ENCODE measurements at regions not wholly inside any gene's neighbourhood (a gene's known extent, or its start where the extent isn't known, plus 50 kb on each side); places are given as distances from the start of the nearest gene placed in this dataset.

DNA sequence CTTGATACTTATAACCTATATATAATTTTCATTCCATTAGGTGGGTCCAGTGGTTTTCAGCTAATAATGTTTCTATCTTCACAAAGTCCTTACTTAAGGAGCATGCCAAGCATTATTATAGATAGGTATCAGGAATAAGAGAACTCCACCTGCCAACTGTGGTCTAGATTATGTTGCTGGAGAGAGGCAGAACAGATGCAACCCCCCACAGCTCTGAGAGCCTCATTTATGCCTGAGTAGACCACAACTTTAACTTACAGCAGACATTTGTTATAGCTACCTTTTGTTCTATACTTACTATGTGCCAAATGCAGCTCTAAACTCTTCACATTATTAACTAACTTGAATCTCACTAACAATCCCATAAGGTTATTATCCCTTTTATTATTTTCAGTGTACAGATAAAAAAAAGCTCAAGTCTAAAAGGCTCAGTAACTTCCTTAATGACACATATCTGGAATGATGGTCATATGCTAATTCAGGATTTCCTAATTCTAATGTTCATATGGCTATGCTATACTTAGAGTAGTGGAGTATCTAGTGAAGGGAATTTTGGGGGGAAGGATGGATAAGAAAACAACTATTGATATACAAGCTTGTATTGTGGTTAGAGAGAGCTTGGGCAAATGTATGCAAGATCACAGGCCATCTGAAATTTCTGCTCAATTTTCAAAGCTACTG is 119.1 kb upstream of the RND3 start:
- ChIA-PET POLR2A (no interaction called here), CTCF (no interaction called here)
- peaks cover 24% of the 10 kb centered on the region for H3K4me1 Mint-ChIP-seq

DNA sequence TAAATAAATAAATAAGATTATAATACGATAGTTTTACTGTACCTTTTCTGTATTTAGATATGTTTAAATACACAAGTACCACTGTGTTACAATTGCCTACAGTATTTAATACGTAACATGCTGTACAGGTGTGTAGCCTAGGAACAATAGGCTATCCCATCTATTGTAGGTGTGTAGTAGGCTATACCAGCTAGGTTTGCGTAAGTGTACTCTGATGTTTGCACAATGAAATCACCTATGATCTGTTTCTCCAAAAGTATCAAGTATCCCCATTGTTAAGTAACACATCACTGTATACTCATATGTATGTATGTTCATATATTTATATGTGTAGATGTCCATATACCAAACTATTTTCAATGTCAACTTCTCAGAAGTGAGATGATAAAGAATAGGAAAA is 118.2 kb upstream of the RND3 start:
- no peak overlapping the region for H3K4me3 Mint-ChIP-seq
- H3K27ac Mint-ChIP-seq = no peak overlapping the region
- CTCF ChIA-PET = no interaction called here
- POLR2A ChIA-PET = interaction anchor here (0.6 kb wide), 1 partner anchor 382 kb away, joined by 3 read pairs; no protein-coding TSS in a partner anchor
- DNase-seq (ENCODE audit: low spot score) (no peak), ATAC-seq (no peak)
- TF ChIP-seq ZSCAN18 (CRISPR knock-in tag; IDR thresholded peaks at IDR 0.05) (no peak), CBFB (CRISPR knock-in tag; IDR thresholded peaks at IDR 0.05; ENCODE audit: low read depth) (no peak), E2F5 (CRISPR knock-in tag; IDR thresholded peaks at IDR 0.05) (no peak), OVOL2 (CRISPR knock-in tag; IDR thresholded peaks at IDR 0.05; ENCODE audit: borderline replicate concordance) (no peak), ZNF138 (CRISPR knock-in tag; conservative IDR thresholded peaks at IDR 0.05) (no peak), FOXK1 (CRISPR knock-in tag; IDR thresholded peaks at IDR 0.05) (no peak), ZNF396 (CRISPR knock-in tag; IDR thresholded peaks at IDR 0.05; ENCODE audit: borderline replicate concordance) (no peak), ZNF232 (CRISPR knock-in tag; IDR thresholded peaks at IDR 0.05) (no peak), SMAD3 (CRISPR knock-in tag; IDR thresholded peaks at IDR 0.05; ENCODE audit: borderline replicate concordance) (no peak), ZNF263 (CRISPR knock-in tag; IDR thresholded peaks at IDR 0.05; ENCODE audit: low read depth) (no peak), E2F1 (CRISPR knock-in tag; IDR thresholded peaks at IDR 0.05) (no peak), IRF2 (CRISPR knock-in tag; IDR thresholded peaks at IDR 0.05; ENCODE audit: borderline replicate concordance, low read depth) (no peak), GRHL2 (CRISPR knock-in tag; IDR thresholded peaks at IDR 0.05; ENCODE audit: insufficient replicate concordance, severe bottlenecking) (no peak), KAT7 (CRISPR knock-in tag; IDR thresholded peaks at IDR 0.05; ENCODE audit: borderline replicate concordance) (no peak)
- TF ChIP-seq, protein P1, sequence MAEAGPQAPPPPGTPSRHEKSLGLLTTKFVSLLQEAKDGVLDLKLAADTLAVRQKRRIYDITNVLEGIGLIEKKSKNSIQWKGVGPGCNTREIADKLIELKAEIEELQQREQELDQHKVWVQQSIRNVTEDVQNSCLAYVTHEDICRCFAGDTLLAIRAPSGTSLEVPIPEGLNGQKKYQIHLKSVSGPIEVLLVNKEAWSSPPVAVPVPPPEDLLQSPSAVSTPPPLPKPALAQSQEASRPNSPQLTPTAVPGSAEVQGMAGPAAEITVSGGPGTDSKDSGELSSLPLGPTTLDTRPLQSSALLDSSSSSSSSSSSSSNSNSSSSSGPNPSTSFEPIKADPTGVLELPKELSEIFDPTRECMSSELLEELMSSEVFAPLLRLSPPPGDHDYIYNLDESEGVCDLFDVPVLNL (CRISPR knock-in tag; IDR thresholded peaks at IDR 0.05; ENCODE audit: borderline replicate concordance, low read depth) = no peak
- TF ChIP-seq, protein P2, sequence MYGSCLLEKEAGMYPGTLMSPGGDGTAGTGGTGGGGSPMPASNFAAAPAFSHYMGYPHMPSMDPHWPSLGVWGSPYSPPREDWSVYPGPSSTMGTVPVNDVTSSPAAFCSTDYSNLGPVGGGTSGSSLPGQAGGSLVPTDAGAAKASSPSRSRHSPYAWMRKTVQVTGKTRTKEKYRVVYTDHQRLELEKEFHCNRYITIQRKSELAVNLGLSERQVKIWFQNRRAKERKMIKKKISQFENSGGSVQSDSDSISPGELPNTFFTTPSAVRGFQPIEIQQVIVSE (CRISPR knock-in tag; IDR thresholded peaks at IDR 0.05; ENCODE audit: borderline replicate concordance) = no peak
- TF ChIP-seq, protein P3, sequence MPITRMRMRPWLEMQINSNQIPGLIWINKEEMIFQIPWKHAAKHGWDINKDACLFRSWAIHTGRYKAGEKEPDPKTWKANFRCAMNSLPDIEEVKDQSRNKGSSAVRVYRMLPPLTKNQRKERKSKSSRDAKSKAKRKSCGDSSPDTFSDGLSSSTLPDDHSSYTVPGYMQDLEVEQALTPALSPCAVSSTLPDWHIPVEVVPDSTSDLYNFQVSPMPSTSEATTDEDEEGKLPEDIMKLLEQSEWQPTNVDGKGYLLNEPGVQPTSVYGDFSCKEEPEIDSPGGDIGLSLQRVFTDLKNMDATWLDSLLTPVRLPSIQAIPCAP (CRISPR knock-in tag; IDR thresholded peaks at IDR 0.05) = no peak
- TF ChIP-seq, protein P4, sequence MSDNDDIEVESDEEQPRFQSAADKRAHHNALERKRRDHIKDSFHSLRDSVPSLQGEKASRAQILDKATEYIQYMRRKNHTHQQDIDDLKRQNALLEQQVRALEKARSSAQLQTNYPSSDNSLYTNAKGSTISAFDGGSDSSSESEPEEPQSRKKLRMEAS (CRISPR knock-in tag; IDR thresholded peaks at IDR 0.05) = no peak
- H3K36me3 Mint-ChIP-seq = peaks cover 3% of the 10 kb centered on the region; the same call in 1 of the 2 replicates
- no peaks in the 10 kb centered on the region for H3K27me3 Mint-ChIP-seq (ENCODE audit: low read depth)
- H3K4me1 Mint-ChIP-seq = peaks cover 21% of the 10 kb centered on the region
- H3K9me3 Mint-ChIP-seq = peaks cover 3% of the 10 kb centered on the region; the same call in 1 of the 2 replicates

More for the DNA sequence above, 119.1 kb upstream of the RND3 start:
- H3K27ac Mint-ChIP-seq = no peak overlapping the region
- peaks cover 3% of the 10 kb centered on the region; the same call in 1 of the 2 replicates for H3K9me3 Mint-ChIP-seq
- TF ChIP-seq CREB1 (CRISPR knock-in tag; IDR thresholded peaks at IDR 0.05) = no peak
- TF ChIP-seq ATF1 (CRISPR knock-in tag; IDR thresholded peaks at IDR 0.05) = no peak
- TF ChIP-seq ZNF671 (CRISPR knock-in tag; IDR thresholded peaks at IDR 0.05) = no peak
- TF ChIP-seq ESRRA (CRISPR knock-in tag; IDR thresholded peaks at IDR 0.05; ENCODE audit: borderline replicate concordance) = no peak
- TF ChIP-seq HMGXB4 (CRISPR knock-in tag; IDR thresholded peaks at IDR 0.05) = no peak
- DNase-seq (ENCODE audit: low spot score) (no peak), ATAC-seq (no peak)
- H3K27me3 Mint-ChIP-seq (ENCODE audit: low read depth) = no peaks in the 10 kb centered on the region
- H3K36me3 Mint-ChIP-seq = peaks cover 3% of the 10 kb centered on the region; the same call in 1 of the 2 replicates
- no peak overlapping the region for H3K4me3 Mint-ChIP-seq

All from WTC11 (cell line).